ENCODE measurements at regions not wholly inside any gene's neighbourhood (a gene's known extent, or its start where the extent isn't known, plus 50 kb on each side); places are given as distances from the start of the nearest gene placed in this dataset.

DNA sequence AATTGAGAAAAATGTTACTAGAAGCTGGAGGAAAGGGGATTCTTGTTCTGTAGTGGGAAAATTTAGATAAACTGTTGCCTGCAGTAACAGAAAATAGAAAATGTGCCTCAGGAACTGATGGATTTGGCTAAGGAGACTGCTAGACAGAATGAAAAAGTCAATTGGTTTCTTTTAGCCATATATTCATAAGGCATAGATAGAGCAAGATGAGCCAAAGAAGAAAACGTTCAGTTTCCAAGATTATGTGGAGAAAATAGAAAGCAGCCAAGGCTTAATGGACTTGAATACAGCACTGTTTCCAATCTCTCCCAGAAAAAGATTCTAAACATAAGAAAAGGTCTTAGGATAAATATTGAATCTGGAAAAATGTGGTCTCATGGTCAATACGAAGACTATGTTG, 115.1 kb upstream of the TCF21 start:
- WGBS, 3 donors: 66 to 73% (median 70%) methylated on average over 2 of the region's 2 CpGs
- Histone ChIP-seq H3K9me3 (no peaks in the 10 kb centered on the region), H3K4me1 (no peaks in the 10 kb centered on the region), H3K27me3 (ENCODE audit: insufficient read depth in 3 of 3, low read length in 2 of 3) (no peaks in the 10 kb centered on the region), H3K27ac (no peak overlapping the region), H3K36me3 (ENCODE audit: insufficient read depth in 1 of 2, low read depth in 1 of 2) (no peaks in the 10 kb centered on the region), H3K4me3 (no peak overlapping the region)
- intact Hi-C loops (cut with DNase I): no loop called here
- no peak for ATAC-seq
- TF ChIP-seq, protein P1, sequence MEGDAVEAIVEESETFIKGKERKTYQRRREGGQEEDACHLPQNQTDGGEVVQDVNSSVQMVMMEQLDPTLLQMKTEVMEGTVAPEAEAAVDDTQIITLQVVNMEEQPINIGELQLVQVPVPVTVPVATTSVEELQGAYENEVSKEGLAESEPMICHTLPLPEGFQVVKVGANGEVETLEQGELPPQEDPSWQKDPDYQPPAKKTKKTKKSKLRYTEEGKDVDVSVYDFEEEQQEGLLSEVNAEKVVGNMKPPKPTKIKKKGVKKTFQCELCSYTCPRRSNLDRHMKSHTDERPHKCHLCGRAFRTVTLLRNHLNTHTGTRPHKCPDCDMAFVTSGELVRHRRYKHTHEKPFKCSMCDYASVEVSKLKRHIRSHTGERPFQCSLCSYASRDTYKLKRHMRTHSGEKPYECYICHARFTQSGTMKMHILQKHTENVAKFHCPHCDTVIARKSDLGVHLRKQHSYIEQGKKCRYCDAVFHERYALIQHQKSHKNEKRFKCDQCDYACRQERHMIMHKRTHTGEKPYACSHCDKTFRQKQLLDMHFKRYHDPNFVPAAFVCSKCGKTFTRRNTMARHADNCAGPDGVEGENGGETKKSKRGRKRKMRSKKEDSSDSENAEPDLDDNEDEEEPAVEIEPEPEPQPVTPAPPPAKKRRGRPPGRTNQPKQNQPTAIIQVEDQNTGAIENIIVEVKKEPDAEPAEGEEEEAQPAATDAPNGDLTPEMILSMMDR (IDR thresholded peaks at IDR 0.05): no peak
- DNase-seq: no peak

DNA sequence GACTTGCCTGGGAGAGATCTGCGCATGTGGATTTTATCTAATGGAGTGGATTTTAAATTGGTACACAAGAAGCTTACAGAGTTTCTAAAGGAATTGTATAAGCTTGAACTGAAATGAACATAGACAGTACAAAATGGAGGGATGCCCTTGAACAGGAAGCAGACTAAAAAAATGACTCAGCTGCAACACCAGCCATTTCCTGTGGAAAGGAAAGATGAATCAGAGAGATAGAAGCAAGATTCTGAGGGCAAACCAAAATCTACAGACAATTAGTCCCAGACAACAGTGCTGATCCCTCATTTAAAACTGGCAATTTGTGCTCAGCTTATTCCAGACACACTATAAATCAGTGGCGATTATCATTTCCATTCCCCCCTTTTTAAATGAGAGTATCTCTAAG, 114.6 kb upstream of the TCF21 start:
- intact Hi-C loops (cut with DNase I): no loop called here

DNA sequence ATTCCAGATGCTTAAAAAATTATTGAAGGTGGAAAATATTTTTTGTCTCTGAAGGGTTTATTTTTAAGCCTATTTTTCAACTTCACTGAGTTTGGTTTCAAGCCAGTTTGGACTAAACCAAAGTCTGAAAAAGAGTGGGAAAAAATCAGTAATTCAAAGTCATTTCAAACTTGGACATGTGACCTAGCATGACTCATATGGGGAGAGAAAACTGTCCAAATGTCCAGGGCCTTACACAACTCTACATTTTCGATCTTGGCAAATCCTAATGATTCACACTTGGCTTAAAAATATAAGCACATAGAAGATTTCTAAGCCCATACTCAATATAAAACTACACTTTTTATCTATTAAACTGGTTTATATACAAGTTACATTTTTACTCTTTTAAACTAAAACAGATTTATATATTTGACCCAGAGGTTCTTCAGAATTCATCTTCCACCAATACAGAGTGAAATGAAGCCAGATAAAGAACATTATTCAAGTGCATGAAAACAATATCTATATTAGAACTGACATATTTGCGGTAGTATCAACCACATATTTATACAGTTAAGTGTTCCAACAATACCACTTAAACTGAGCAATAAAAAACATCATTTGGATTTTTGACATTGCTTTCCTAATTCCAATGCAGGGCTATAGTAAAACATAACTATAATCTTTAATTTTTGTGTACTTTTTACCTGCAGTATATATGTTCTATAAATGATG, 110.3 kb upstream of the TCF21 start:
- WGBS, 3 donors: 47 to 57% (median 49%) methylated on average over 2 of the region's 2 CpGs

More for the DNA sequence above, 114.6 kb upstream of the TCF21 start:
- ATAC-seq (no peak), DNase-seq (no peak)
- no peak overlapping the region for H3K4me3 ChIP-seq
- no peak overlapping the region for H3K27ac ChIP-seq
- H3K36me3 ChIP-seq (ENCODE audit: insufficient read depth in 1 of 2, low read depth in 1 of 2): no peaks in the 10 kb centered on the region
- H3K27me3 ChIP-seq (ENCODE audit: insufficient read depth in 3 of 3, low read length in 2 of 3): no peaks in the 10 kb centered on the region
- no peaks in the 10 kb centered on the region for H3K4me1 ChIP-seq
- 97 to 98% (median 98%) methylated on average over 2 of the region's 2 CpGs for WGBS, 3 donors
- TF ChIP-seq, protein P1 (IDR thresholded peaks at IDR 0.05): no peak
- H3K9me3 ChIP-seq: no peaks in the 10 kb centered on the region

GRCh38 chr6:133779916-133780695, 108.8 kb upstream of the TCF21 start:
- no peak overlapping the region for H3K27ac ChIP-seq
- H3K27me3 ChIP-seq (ENCODE audit: insufficient read depth in 3 of 3, low read length in 2 of 3): no peaks in the 10 kb centered on the region
- no peak for DNase-seq
- H3K9me3 ChIP-seq: no peaks in the 10 kb centered on the region
- WGBS, 3 donors: 87 to 98% (median 97%) methylated on average over 2 of the region's 2 CpGs
- no peaks in the 10 kb centered on the region for H3K4me1 ChIP-seq
- H3K36me3 ChIP-seq (ENCODE audit: insufficient read depth in 1 of 2, low read depth in 1 of 2): no peaks in the 10 kb centered on the region
- no peak for ATAC-seq
- intact Hi-C loops (cut with DNase I): no loop called here
- TF ChIP-seq, protein P1 (IDR thresholded peaks at IDR 0.05): no peak
- no peak overlapping the region for H3K4me3 ChIP-seq

More for the DNA sequence above, 110.3 kb upstream of the TCF21 start:
- no peak overlapping the region for H3K27ac ChIP-seq
- no peaks in the 10 kb centered on the region for H3K36me3 ChIP-seq (ENCODE audit: insufficient read depth in 1 of 2, low read depth in 1 of 2)
- H3K27me3 ChIP-seq (ENCODE audit: insufficient read depth in 3 of 3, low read length in 2 of 3): no peaks in the 10 kb centered on the region
- ATAC-seq (peak in 3 of 4 donors; percentile 27 to 66 (median 44)), DNase-seq (no peak)
- H3K9me3 ChIP-seq: no peaks in the 10 kb centered on the region
- no peak overlapping the region for H3K4me3 ChIP-seq
- no peaks in the 10 kb centered on the region for H3K4me1 ChIP-seq
- TF ChIP-seq, protein P1 (IDR thresholded peaks at IDR 0.05): no peak
- intact Hi-C loops (cut with DNase I): no loop called here

Measured in psoas muscle (tissue), 7 donors.